ENCODE measurements at regions not wholly inside any gene's neighbourhood (a gene's known extent, or its start where the extent isn't known, plus 50 kb on each side); places are given as distances from the start of the nearest gene placed in this dataset.

GRCh38 chr2:74735009-74735408 is 81.0 kb downstream of the SEMA4F start:
- no peak for TF ChIP-seq SUZ12 (IDR thresholded peaks at IDR 0.05; ENCODE audit: extremely low read depth, insufficient read depth, insufficient read length)
- TF ChIP-seq ZNF274 (IDR thresholded peaks at IDR 0.05; ENCODE audit: low read depth, low read length): no peak
- TF ChIP-seq YY1 (IDR thresholded peaks at IDR 0.05; ENCODE audit: insufficient read depth, insufficient read length): no peak
